A673 (cell line): ENCODE measurements at regions not wholly inside any gene's neighbourhood (a gene's known extent, or its start where the extent isn't known, plus 50 kb on each side); places are given as distances from the start of the nearest gene placed in this dataset.

Experiments used
- BruUV-seq: library from RNA; stranded (reverse); fragments of 400-500 nt; replicated peaks from 2 replicates; lab custom pipeline; 2021; lab: Mats Ljungman, UMichigan
- CTCF ChIA-PET: fragments of 300-600 bp; sonication (Branson Sonifier 250); formaldehyde crosslinking; loops from one replicate; lab custom pipeline; 2022; ENCODE audit warnings: antibody characterized with exemption; lab: Charles Lee
- POLR2A ChIA-PET: fragments of 300-600 bp; sonication (Branson Sonifier 250); formaldehyde crosslinking; loops from one replicate; lab custom pipeline; 2022; ENCODE audit warnings: antibody characterized with exemption; ENCODE audit not compliant: low non-redundant PET; lab: Charles Lee
- DNase-seq: peaks from one replicate; pipeline ENCODE4 v3.0.0-alpha.2; 2015; ENCODE audit warnings: low spot score
- H3K27ac ChIP-seq: fragments of 200-600 bp; sonication (generic); 2 replicates; pipeline ENCODE4 v1.5.1; 2016; ENCODE audit warnings: mixed run types, low read depth, mild to moderate bottlenecking, mixed read lengths, antibody characterized with exemption, low read length; ENCODE audit not compliant: poor library complexity, severe bottlenecking
- H3K27me3 ChIP-seq: fragments of 200-600 bp; sonication (generic); replicated peaks from 2 replicates; pipeline ENCODE4 v1.6.1; 2017; ENCODE audit warnings: mixed run types, low read depth, mild to moderate bottlenecking, mixed read lengths, antibody characterized with exemption, low read length; ENCODE audit not compliant: insufficient read depth, poor library complexity
- H3K36me3 ChIP-seq: fragments of 200-600 bp; sonication (generic); 2 replicates; pipeline ENCODE4 v1.6.1; 2016; ENCODE audit warnings: mixed run types, mild to moderate bottlenecking, mixed read lengths, antibody characterized with exemption, low read length; ENCODE audit not compliant: insufficient read depth, poor library complexity, severe bottlenecking
- H3K4me1 ChIP-seq: fragments of 200-600 bp; sonication (generic); 2 replicates; pipeline ENCODE4 v1.6.1; 2017; ENCODE audit warnings: mixed run types, mild to moderate bottlenecking, mixed read lengths, antibody characterized with exemption, low read length; ENCODE audit not compliant: insufficient read depth, poor library complexity, severe bottlenecking
- H3K4me3 ChIP-seq: fragments of 200-600 bp; sonication (generic); 2 replicates; pipeline ENCODE4 v1.5.1; 2016; ENCODE audit warnings: low read depth, mixed run types, mild to moderate bottlenecking, mixed read lengths, low read length; ENCODE audit not compliant: poor library complexity, severe bottlenecking
- H3K9me3 ChIP-seq: fragments of 200-600 bp; sonication (generic); 2 replicates; pipeline ENCODE4 v1.6.1; 2016; ENCODE audit warnings: mixed run types, low read depth, mild to moderate bottlenecking, mixed read lengths, antibody characterized with exemption, low read length; ENCODE audit not compliant: poor library complexity, severe bottlenecking
- CTCF ChIP-seq: fragments of 300-800, 200-600 bp; sonication (generic); conservative IDR thresholded peaks from 2 replicates; pipeline ENCODE4 v1.5.1; 2017; ENCODE audit warnings: low read depth, mild to moderate bottlenecking, antibody characterized with exemption, low read length, moderate library complexity, mixed read lengths
- EZH2 ChIP-seq: fragments of 200-600 bp; sonication (generic); IDR thresholded peaks from 2 replicates; pipeline ENCODE4 v1.6.1; 2017; ENCODE audit warnings: borderline replicate concordance, low read depth, mild to moderate bottlenecking, mixed read lengths, antibody characterized with exemption, low read length; ENCODE audit not compliant: poor library complexity, severe bottlenecking
- intact Hi-C: fragments of 100-400 bp; cut with micrococcal nuclease; formaldehyde crosslinking; loops from one replicate; pipeline ENCODE4 v1.10.0; 2022; ENCODE audit not compliant: unreplicated experiment

- Histone ChIP-seq H3K36me3 (no peaks in the 10 kb centered on the region), H3K27me3 (no peaks in the 10 kb centered on the region), H3K9me3 (no peaks in the 10 kb centered on the region), H3K27ac (no peak overlapping the region), H3K4me1 (no peaks in the 10 kb centered on the region), H3K4me3 (no peak overlapping the region)
- ChIA-PET POLR2A (no interaction called here), CTCF (no interaction called here)
- intact Hi-C loops, result no loop called here
- TF ChIP-seq CTCF (no peak), EZH2 (no peak)
- BruUV-seq, result no TSS peak
- DNase-seq, result peak; percentile 40
These were observed 61.3 kb upstream of the RNF24 start for GRCh38 chr20:4076671-4077070.

- BruUV-seq, result no TSS peak
- Histone ChIP-seq H3K9me3 (no peaks in the 10 kb centered on the region), H3K4me1 (peaks cover 4% of the 10 kb centered on the region), H3K36me3 (no peaks in the 10 kb centered on the region), H3K27ac (no peak overlapping the region), H3K27me3 (no peaks in the 10 kb centered on the region), H3K4me3 (no peak overlapping the region)
- no peak for DNase-seq
- CTCF ChIA-PET, result no interaction called here
- POLR2A ChIA-PET, result no interaction called here
- intact Hi-C loops, result no loop called here
- TF ChIP-seq CTCF, result no peak
- no peak for TF ChIP-seq EZH2
These were observed 60.7 kb upstream of the RNF24 start for GRCh38 chr20:4076033-4076432.

GRCh38 chr20:4074877-4075455 is 59.6 kb upstream of the RNF24 start:
- POLR2A ChIA-PET, result no interaction called here
- CTCF ChIA-PET, result interaction anchor here (0.6 kb wide), 1 partner anchor 32 kb away, joined by 8 read pairs; no protein-coding TSS in a partner anchor
- intact Hi-C loops, result no loop called here

More at GRCh38 chr20:4074877-4075455, 59.6 kb upstream of the RNF24 start:
- no peaks in the 10 kb centered on the region for H3K27me3 ChIP-seq
- TF ChIP-seq CTCF (no peak), EZH2 (no peak)
- no peak for DNase-seq
- H3K4me1 ChIP-seq, result peaks cover 4% of the 10 kb centered on the region
- BruUV-seq, result no TSS peak
- no peaks in the 10 kb centered on the region for H3K36me3 ChIP-seq
- no peak overlapping the region for H3K4me3 ChIP-seq
- H3K27ac ChIP-seq, result no peak overlapping the region
- peaks cover 4% of the 10 kb centered on the region for H3K9me3 ChIP-seq
